ENCODE measurements at regions not wholly inside any gene's neighbourhood (a gene's known extent, or its start where the extent isn't known, plus 50 kb on each side); places are given as distances from the start of the nearest gene placed in this dataset.

- Mint-ChIP-seq H3K36me3 (ENCODE audit: insufficient read depth) (no peaks in the 10 kb centered on the region), H3K4me3 (no peak overlapping the region), H3K27me3 (ENCODE audit: low read depth) (peaks cover 49% of the 10 kb centered on the region), H3K4me1 (ENCODE audit: low read depth) (peaks cover 2% of the 10 kb centered on the region), H3K9me3 (no peaks in the 10 kb centered on the region)
- DNase-seq (no peak), ATAC-seq (no peak)
Observed at GRCh38 chr1:29708796-29709703, 472.7 kb downstream of the PTPRU start.

GRCh38 chr1:29708381-29708780 lies 472.1 kb downstream of the PTPRU start:
- H3K4me3 Mint-ChIP-seq, result no peak overlapping the region
- peaks cover 50% of the 10 kb centered on the region for H3K27me3 Mint-ChIP-seq (ENCODE audit: low read depth)
- H3K36me3 Mint-ChIP-seq (ENCODE audit: insufficient read depth), result no peaks in the 10 kb centered on the region
- DNase-seq (no peak), ATAC-seq (no peak)
- peaks cover 2% of the 10 kb centered on the region for H3K4me1 Mint-ChIP-seq (ENCODE audit: low read depth)
- H3K9me3 Mint-ChIP-seq, result no peaks in the 10 kb centered on the region

- DNase-seq (no peak), ATAC-seq (no peak)
- no peaks in the 10 kb centered on the region for H3K9me3 Mint-ChIP-seq
- H3K27me3 Mint-ChIP-seq (ENCODE audit: low read depth), result peaks cover 49% of the 10 kb centered on the region
- peaks cover 2% of the 10 kb centered on the region for H3K4me1 Mint-ChIP-seq (ENCODE audit: low read depth)
- no peaks in the 10 kb centered on the region for H3K36me3 Mint-ChIP-seq (ENCODE audit: insufficient read depth)
- no peak overlapping the region for H3K4me3 Mint-ChIP-seq
Observed at GRCh38 chr1:29707796-29708195, 471.5 kb downstream of the PTPRU start.

- no peaks in the 10 kb centered on the region for H3K36me3 Mint-ChIP-seq (ENCODE audit: insufficient read depth)
- ATAC-seq (peak; percentile 64 to 77), DNase-seq (no peak)
- peaks cover 2% of the 10 kb centered on the region for H3K4me1 Mint-ChIP-seq (ENCODE audit: low read depth)
- H3K27me3 Mint-ChIP-seq (ENCODE audit: low read depth), result peaks cover 44% of the 10 kb centered on the region
- no peaks in the 10 kb centered on the region for H3K9me3 Mint-ChIP-seq
- H3K4me3 Mint-ChIP-seq, result no peak overlapping the region
Observed at GRCh38 chr1:29706936-29707335, 470.6 kb downstream of the PTPRU start.

GRCh38 chr1:29704430-29704829 lies 468.1 kb downstream of the PTPRU start:
- Mint-ChIP-seq H3K9me3 (no peaks in the 10 kb centered on the region), H3K4me3 (no peak overlapping the region), H3K36me3 (ENCODE audit: insufficient read depth) (no peaks in the 10 kb centered on the region), H3K4me1 (ENCODE audit: low read depth) (peaks cover 2% of the 10 kb centered on the region), H3K27me3 (ENCODE audit: low read depth) (peaks cover 42% of the 10 kb centered on the region)
- no peak for ATAC-seq
- DNase-seq, result no peak

GRCh38 chr1:29703596-29704370 lies 467.5 kb downstream of the PTPRU start:
- H3K27me3 Mint-ChIP-seq (ENCODE audit: low read depth), result peaks cover 41% of the 10 kb centered on the region

GRCh38 chr1:29700491-29700890 lies 464.2 kb downstream of the PTPRU start:
- DNase-seq, result no peak
- Mint-ChIP-seq H3K27me3 (ENCODE audit: low read depth) (peaks cover 22% of the 10 kb centered on the region), H3K36me3 (ENCODE audit: insufficient read depth) (no peaks in the 10 kb centered on the region), H3K9me3 (no peaks in the 10 kb centered on the region), H3K4me1 (ENCODE audit: low read depth) (no peaks in the 10 kb centered on the region), H3K4me3 (no peak overlapping the region)
- ATAC-seq, result no peak

More at GRCh38 chr1:29703596-29704370, 467.5 kb downstream of the PTPRU start:
- no peaks in the 10 kb centered on the region for H3K4me1 Mint-ChIP-seq (ENCODE audit: low read depth)
- H3K9me3 Mint-ChIP-seq, result no peaks in the 10 kb centered on the region
- H3K4me3 Mint-ChIP-seq, result no peak overlapping the region
- no peak for ATAC-seq
- DNase-seq, result no peak
- no peaks in the 10 kb centered on the region for H3K36me3 Mint-ChIP-seq (ENCODE audit: insufficient read depth)

- Mint-ChIP-seq H3K4me3 (no peak overlapping the region), H3K27me3 (ENCODE audit: low read depth) (peaks cover 8% of the 10 kb centered on the region), H3K9me3 (no peaks in the 10 kb centered on the region), H3K36me3 (ENCODE audit: insufficient read depth) (no peaks in the 10 kb centered on the region), H3K4me1 (ENCODE audit: low read depth) (no peaks in the 10 kb centered on the region)
- no peak for ATAC-seq
- DNase-seq, result no peak
Observed at GRCh38 chr1:29698626-29699025, 462.3 kb downstream of the PTPRU start.

- ATAC-seq (no peak), DNase-seq (no peak)
- Mint-ChIP-seq H3K4me1 (ENCODE audit: low read depth) (no peaks in the 10 kb centered on the region), H3K9me3 (no peaks in the 10 kb centered on the region), H3K36me3 (ENCODE audit: insufficient read depth) (no peaks in the 10 kb centered on the region), H3K27me3 (ENCODE audit: low read depth) (peaks cover 6% of the 10 kb centered on the region), H3K4me3 (no peak overlapping the region)
Observed at GRCh38 chr1:29698033-29698432, 461.7 kb downstream of the PTPRU start.

- Mint-ChIP-seq H3K4me3 (no peak overlapping the region), H3K36me3 (ENCODE audit: insufficient read depth) (no peaks in the 10 kb centered on the region), H3K27me3 (ENCODE audit: low read depth) (peaks cover 6% of the 10 kb centered on the region), H3K4me1 (ENCODE audit: low read depth) (no peaks in the 10 kb centered on the region), H3K9me3 (no peaks in the 10 kb centered on the region)
- ATAC-seq (no peak), DNase-seq (no peak)
Observed at GRCh38 chr1:29697391-29697780, 461.1 kb downstream of the PTPRU start.

GRCh38 chr1:29696656-29697390 lies 460.5 kb downstream of the PTPRU start:
- H3K9me3 Mint-ChIP-seq, result no peaks in the 10 kb centered on the region
- no peak for ATAC-seq
- no peak for DNase-seq
- no peak overlapping the region for H3K4me3 Mint-ChIP-seq
- H3K36me3 Mint-ChIP-seq (ENCODE audit: insufficient read depth), result no peaks in the 10 kb centered on the region
- peaks cover 6% of the 10 kb centered on the region for H3K27me3 Mint-ChIP-seq (ENCODE audit: low read depth)
- H3K4me1 Mint-ChIP-seq (ENCODE audit: low read depth), result no peaks in the 10 kb centered on the region

- DNase-seq, result no peak
- Mint-ChIP-seq H3K4me1 (ENCODE audit: low read depth) (no peaks in the 10 kb centered on the region), H3K9me3 (no peaks in the 10 kb centered on the region), H3K36me3 (ENCODE audit: insufficient read depth) (no peaks in the 10 kb centered on the region), H3K27me3 (ENCODE audit: low read depth) (peaks cover 7% of the 10 kb centered on the region), H3K4me3 (no peak overlapping the region)
- no peak for ATAC-seq
Observed at GRCh38 chr1:29695803-29696202, 459.5 kb downstream of the PTPRU start.

- H3K9me3 Mint-ChIP-seq, result no peaks in the 10 kb centered on the region
- no peaks in the 10 kb centered on the region for H3K36me3 Mint-ChIP-seq (ENCODE audit: insufficient read depth)
- H3K27me3 Mint-ChIP-seq (ENCODE audit: low read depth), result peaks cover 14% of the 10 kb centered on the region
- DNase-seq, result no peak
- no peak for ATAC-seq
- H3K4me3 Mint-ChIP-seq, result no peak overlapping the region
- H3K4me1 Mint-ChIP-seq (ENCODE audit: low read depth), result no peaks in the 10 kb centered on the region
Observed at GRCh38 chr1:29695036-29695435, 458.7 kb downstream of the PTPRU start.

GRCh38 chr1:29691499-29691898 lies 455.2 kb downstream of the PTPRU start:
- H3K4me3 Mint-ChIP-seq, result no peak overlapping the region
- ATAC-seq, result no peak
- no peaks in the 10 kb centered on the region for H3K36me3 Mint-ChIP-seq (ENCODE audit: insufficient read depth)
- H3K9me3 Mint-ChIP-seq, result no peaks in the 10 kb centered on the region
- no peak for DNase-seq
- H3K27me3 Mint-ChIP-seq (ENCODE audit: low read depth), result peaks cover 19% of the 10 kb centered on the region
- peaks cover 3% of the 10 kb centered on the region for H3K4me1 Mint-ChIP-seq (ENCODE audit: low read depth)

Data from activated T-cell treated with anti-CD3 and anti-CD28 coated beads, Interleukin-2, amount 50 U/mL, for 4 hours (primary cell).